GM12878 (cell line): ENCODE measurements at regions not wholly inside any gene's neighbourhood (a gene's known extent, or its start where the extent isn't known, plus 50 kb on each side); places are given as distances from the start of the nearest gene placed in this dataset.

ENCODE experiments used
- ATAC-seq: fragments of 200-7000 bp; cut with Tn5 transposase; 3 replicates; pipeline ENCODE4 v1.9.1; 2020; ENCODE audit warnings: mild to moderate bottlenecking, moderate library complexity
- BruUV-seq: library from RNA; stranded (reverse); fragments of 400-500 nt; replicated peaks from 2 replicates; lab custom pipeline; 2021; lab: Mats Ljungman, UMichigan
- CTCF ChIA-PET: fragments of 300-600 bp; sonication (Branson Sonifier 250); formaldehyde crosslinking; extraction: SDS; loops from one replicate; lab custom pipeline; 2021; ENCODE audit warnings: inconsistent platforms; lab: Yijun Ruan, JAX
- POLR2A ChIA-PET: fragments of 350-600 bp; formaldehyde crosslinking; extraction: SDS; loops from one replicate; lab custom pipeline; 2021; ENCODE audit warnings: inconsistent platforms; lab: Charles Lee
- RAD21 ChIA-PET: fragments of 300-600 bp; sonication (Branson Sonifier 250); formaldehyde crosslinking; loops from one replicate; lab custom pipeline; 2023; ENCODE audit warnings: antibody characterized with exemption; ENCODE audit not compliant: unreplicated experiment; lab: Charles Lee
- SMC1A ChIA-PET: fragments of 300-600 bp; sonication (Branson Sonifier 250); formaldehyde crosslinking; loops from one replicate; lab custom pipeline; 2023; ENCODE audit not compliant: unreplicated experiment, uncharacterized antibody; lab: Charles Lee
- DNase-seq: peaks from one replicate; pipeline ENCODE4 v3.0.0-alpha.2; 2011; ENCODE audit warnings: low read depth, low spot score
- FAIRE-seq: peaks from 3 replicates; lab custom pipeline; 2011; peaks lifted over from hg19 to GRCh38; lab: Jason Lieb, UNC
- H2AFZ ChIP-seq: 2 replicates; pipeline ENCODE4 v1.6.0; 2011; ENCODE audit warnings: low read depth, low read length, control low read depth; ENCODE audit not compliant: control insufficient read depth
- H3K27ac ChIP-seq: 2 replicates; pipeline ENCODE4 v1.5.1; 2011; ENCODE audit warnings: control low read depth; ENCODE audit not compliant: control insufficient read depth, insufficient read depth
- H3K27me3 ChIP-seq, 2 experiments: replicated peaks in 1 of 2; 2 replicates each; pipeline versions ENCODE4 v1.6.0 to v1.6.1; 2011; ENCODE audit warnings: low read length in 1 of 2; ENCODE audit not compliant: control insufficient read depth in 2 of 2, insufficient read depth in 2 of 2
- H3K36me3 ChIP-seq, 2 experiments: 2 replicates each; pipeline ENCODE4 v1.5.1; 2011; ENCODE audit warnings: low read length in 1 of 2; ENCODE audit not compliant: control insufficient read depth in 2 of 2, insufficient read depth in 2 of 2
- H3K4me1 ChIP-seq: 2 replicates; pipeline ENCODE4 v1.6.1; 2011; ENCODE audit warnings: mild to moderate bottlenecking, low read length, moderate library complexity, mixed read lengths; ENCODE audit not compliant: control insufficient read depth, insufficient read depth
- H3K4me2 ChIP-seq: 2 replicates; pipeline ENCODE4 v1.6.0; 2011; ENCODE audit warnings: control low read depth; ENCODE audit not compliant: control insufficient read depth, insufficient read depth
- H3K4me3 ChIP-seq: fragments of 200-600 bp; sonication (generic); 2 replicates; pipeline ENCODE4 v1.5.1; 2016
- H3K79me2 ChIP-seq: 2 replicates; pipeline ENCODE4 v1.6.0; 2011; ENCODE audit warnings: low read length; ENCODE audit not compliant: control insufficient read depth, insufficient read depth
- H3K9ac ChIP-seq: 2 replicates; pipeline ENCODE4 v1.8.0; 2011; ENCODE audit warnings: low read length, control low read depth, mixed read lengths; ENCODE audit not compliant: control insufficient read depth, insufficient read depth
- H3K9me3 ChIP-seq: replicated peaks from 3 replicates; pipeline ENCODE4 v1.5.1; 2011; ENCODE audit warnings: mild to moderate bottlenecking, low read length; ENCODE audit not compliant: control insufficient read depth, insufficient read depth
- H4K20me1 ChIP-seq: 2 replicates; pipeline ENCODE4 v1.6.0; 2011; ENCODE audit not compliant: control insufficient read depth, insufficient read depth
- ATF7 ChIP-seq: fragments of 450-650 bp; IDR thresholded peaks from 2 replicates; pipeline ENCODE4 v1.6.1; 2016; ENCODE audit warnings: low read depth, mild to moderate bottlenecking
- DPF2 ChIP-seq: fragments of 450-650 bp; IDR thresholded peaks from 2 replicates; pipeline ENCODE4 v1.6.1; 2017; ENCODE audit warnings: mild to moderate bottlenecking
- FOXK2 ChIP-seq: fragments of 450-650 bp; IDR thresholded peaks from 2 replicates; pipeline ENCODE4 v1.6.1; 2017; ENCODE audit warnings: mild to moderate bottlenecking, moderate library complexity
- MEF2A ChIP-seq: IDR thresholded peaks from 2 replicates; pipeline ENCODE4 v1.6.1; 2011; ENCODE audit warnings: low read depth, mild to moderate bottlenecking, low read length, moderate library complexity; ENCODE audit not compliant: insufficient read depth
- MTA2 ChIP-seq: fragments of 450-650 bp; IDR thresholded peaks from 2 replicates; pipeline ENCODE4 v1.6.1; 2016; ENCODE audit warnings: low read depth, mild to moderate bottlenecking, moderate library complexity
- RUNX3 ChIP-seq: IDR thresholded peaks from 2 replicates; pipeline ENCODE4 v1.6.1; 2012; ENCODE audit warnings: low read length, inconsistent platforms
- WGBS: methylation state at CpG from one replicate; pipeline ENCODE4 v1.1.6; 2016; ENCODE audit warnings: low lambda C conversion rate; ENCODE audit not compliant: insufficient replicate concordance, insufficient coverage; ENCODE audit errors: missing lambda C conversion rate; 5-methylcytosine and 5-hydroxymethylcytosine counted together
- in situ Hi-C: fragments of 300-500 bp; cut with MboI; formaldehyde crosslinking; loops from 9 replicates; pipeline ENCODE4 v1.14.3; 2018; ENCODE audit warnings: mixed read lengths
- intact Hi-C: fragments of 100-400 bp; cut with micrococcal nuclease; formaldehyde crosslinking; loops from one replicate; pipeline ENCODE4 v1.14.2; 2022; ENCODE audit not compliant: unreplicated experiment

DNA sequence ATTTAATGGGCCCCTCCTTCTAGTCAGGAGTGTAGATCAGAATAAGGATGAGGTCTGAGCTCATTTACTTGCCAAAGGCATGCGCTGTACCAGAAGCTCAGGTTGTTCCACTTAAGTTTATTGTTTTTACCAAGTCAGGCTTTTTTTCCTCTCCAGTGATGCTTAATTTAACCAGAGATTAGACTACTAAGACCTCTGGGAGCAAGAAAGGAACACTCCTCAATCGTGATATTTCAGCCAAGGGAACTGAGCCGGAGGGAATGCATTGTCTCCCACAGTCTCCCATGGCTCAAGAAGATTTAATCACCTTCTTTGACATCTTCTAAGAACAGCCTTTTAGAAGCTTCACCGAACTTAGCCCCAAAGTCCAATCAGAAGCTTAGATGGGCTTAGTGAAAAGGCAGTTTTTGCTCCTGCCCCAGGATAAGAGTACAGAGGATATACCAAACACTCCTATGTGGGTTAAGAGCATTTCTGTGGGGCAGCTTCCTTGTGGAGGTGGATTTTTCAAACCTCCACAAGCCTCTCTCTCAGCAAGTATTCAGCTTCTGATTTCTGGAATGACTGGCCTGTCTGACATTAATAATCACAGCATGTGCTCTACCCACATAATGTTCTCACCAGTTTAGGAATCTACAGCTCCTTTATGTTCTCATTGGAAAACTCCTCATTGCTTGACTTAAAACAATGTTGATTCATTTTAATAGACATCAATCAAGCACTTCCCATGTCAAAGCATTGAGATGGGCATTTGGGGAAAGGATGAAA lies 322.7 kb downstream of the SUCLA2 start (continued):
- TF ChIP-seq RUNX3: no peak
- TF ChIP-seq MEF2A: no peak

DNA sequence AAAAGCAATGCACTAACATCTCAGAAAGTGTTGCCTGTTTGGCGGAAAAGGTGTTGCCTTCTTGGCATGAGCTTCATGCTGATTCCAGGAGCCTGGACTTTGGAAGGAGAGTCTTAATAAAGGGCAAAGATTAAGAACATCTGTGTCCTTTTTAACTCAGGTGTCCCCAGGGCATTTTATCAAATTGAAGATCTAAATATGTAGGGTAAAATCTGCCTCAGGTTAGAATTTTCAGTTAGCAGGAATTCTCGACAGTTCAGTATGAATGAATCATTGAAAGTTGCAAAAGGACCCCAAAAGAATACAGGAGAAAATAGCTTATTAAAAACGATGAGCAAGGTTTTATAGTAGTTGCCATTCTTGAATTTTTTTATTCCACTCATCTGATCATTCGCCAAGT lies 325.2 kb downstream of the SUCLA2 start:
- FAIRE-seq (no peak), ATAC-seq (no peak), DNase-seq (no peak)
- SMC1A ChIA-PET: interaction anchor here (1.3 kb wide), 1 partner anchor 12 kb away, joined by 3 read pairs; no protein-coding TSS in a partner anchor
- no peak for TF ChIP-seq FOXK2
- no peak for TF ChIP-seq DPF2
- TF ChIP-seq ATF7: no peak
- TF ChIP-seq RUNX3: no peak
- TF ChIP-seq MTA2: no peak
- RAD21 ChIA-PET: no interaction called here
- Histone ChIP-seq H3K9ac (no peak overlapping the region), H3K27ac (no peak overlapping the region), H3K4me1 (no peaks in the 10 kb centered on the region), H2AFZ (no peak overlapping the region), H3K4me3 (no peak overlapping the region), H3K4me2 (no peak overlapping the region), H3K79me2 (no peaks in the 10 kb centered on the region), H3K27me3 (no peaks in the 10 kb centered on the region), H4K20me1 (no peaks in the 10 kb centered on the region), H3K36me3 (no peaks in the 10 kb centered on the region), H3K9me3 (no peaks in the 10 kb centered on the region)
- 6% methylated on average over 4 of the region's 4 CpGs for WGBS
- BruUV-seq: no TSS peak
- CTCF ChIA-PET: no interaction called here
- in situ Hi-C loops (no loop called here), intact Hi-C loops (no loop called here)
- POLR2A ChIA-PET: no interaction called here
